Activated CD8-positive, alpha-beta T cell treated with anti-CD3 and anti-CD28 coated beads, Interleukin-2, amount 10 ng/mL, durations not matched to agents 7 days and 5 days (primary cell): ENCODE measurements at regions not wholly inside any gene's neighbourhood (a gene's known extent, or its start where the extent isn't known, plus 50 kb on each side); places are given as distances from the start of the nearest gene placed in this dataset.
"Not testable (repeated sequence)": the region's sequence is repeated elsewhere in the genome, so short reads cannot be mapped to it uniquely, and the experiment has no call there.

ENCODE experiments used
- ATAC-seq: fragments of 150-1000 bp; cut with Tn5 transposase; one replicate; pipeline ENCODE4 v1.10.0; 2021; ENCODE audit warnings: moderate library complexity
- CTCF ChIA-PET: fragments of 350-600 bp; sonication (Branson Sonifier 250); formaldehyde crosslinking; loops from one replicate; lab custom pipeline; 2021; ENCODE audit warnings: antibody characterized with exemption; lab: Charles Lee
- POLR2A ChIA-PET: fragments of 350-600 bp; sonication (Branson Sonifier 250); formaldehyde crosslinking; loops from one replicate; lab custom pipeline; 2021; ENCODE audit warnings: antibody characterized with exemption; lab: Charles Lee
- DNase-seq: peaks from one replicate; pipeline ENCODE4 v3.0.0-alpha.2; 2020
- H3K27ac Mint-ChIP-seq: one replicate; pipeline ENCODE4 v1.8.0; 2021; ENCODE audit warnings: mild to moderate bottlenecking, mixed read lengths
- H3K27me3 Mint-ChIP-seq: one replicate; pipeline ENCODE4 v1.8.0; 2021; ENCODE audit warnings: low read depth, mixed read lengths
- H3K36me3 Mint-ChIP-seq: one replicate; pipeline ENCODE4 v1.8.0; 2021; ENCODE audit warnings: low read depth, mixed read lengths
- H3K4me1 Mint-ChIP-seq: one replicate; pipeline ENCODE4 v1.8.0; 2021; ENCODE audit warnings: low read depth, mixed read lengths
- H3K4me3 Mint-ChIP-seq: one replicate; pipeline ENCODE4 v1.8.0; 2021; ENCODE audit warnings: mild to moderate bottlenecking, mixed read lengths
- H3K9me3 Mint-ChIP-seq: one replicate; pipeline ENCODE4 v1.8.0; 2022; ENCODE audit warnings: mixed read lengths; ENCODE audit not compliant: insufficient read depth

DNA sequence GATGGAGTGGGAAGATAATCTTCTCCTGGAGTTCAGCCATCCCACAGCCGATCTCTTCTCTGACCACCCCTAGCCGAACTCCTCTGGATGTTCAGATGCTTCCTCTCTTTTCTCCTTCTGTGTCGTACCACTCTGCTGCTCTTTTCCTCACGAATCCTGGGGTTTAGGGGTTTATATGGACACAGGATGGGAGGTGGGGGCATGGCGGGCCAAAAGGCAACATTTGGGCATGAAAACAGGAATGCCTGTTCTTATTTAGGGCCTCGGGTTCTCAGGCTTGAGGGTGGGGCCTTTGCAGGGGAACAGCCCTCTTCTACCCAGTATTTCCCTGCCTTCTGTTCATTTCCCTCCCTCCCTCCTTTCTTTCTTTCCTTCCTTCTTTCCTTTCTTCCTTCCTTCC is 112.7 kb downstream of the SLC35B3 start:
- ATAC-seq (no peak), DNase-seq (no peak)
- Mint-ChIP-seq H3K4me1 (no peaks in the 10 kb centered on the region), H3K27me3 (peaks cover 3% of the 10 kb centered on the region), H3K9me3 (no peaks in the 10 kb centered on the region), H3K4me3 (no peak overlapping the region), H3K36me3 (no peaks in the 10 kb centered on the region), H3K27ac (no peak overlapping the region)
- ChIA-PET CTCF (no interaction called here), POLR2A (no interaction called here)

DNA sequence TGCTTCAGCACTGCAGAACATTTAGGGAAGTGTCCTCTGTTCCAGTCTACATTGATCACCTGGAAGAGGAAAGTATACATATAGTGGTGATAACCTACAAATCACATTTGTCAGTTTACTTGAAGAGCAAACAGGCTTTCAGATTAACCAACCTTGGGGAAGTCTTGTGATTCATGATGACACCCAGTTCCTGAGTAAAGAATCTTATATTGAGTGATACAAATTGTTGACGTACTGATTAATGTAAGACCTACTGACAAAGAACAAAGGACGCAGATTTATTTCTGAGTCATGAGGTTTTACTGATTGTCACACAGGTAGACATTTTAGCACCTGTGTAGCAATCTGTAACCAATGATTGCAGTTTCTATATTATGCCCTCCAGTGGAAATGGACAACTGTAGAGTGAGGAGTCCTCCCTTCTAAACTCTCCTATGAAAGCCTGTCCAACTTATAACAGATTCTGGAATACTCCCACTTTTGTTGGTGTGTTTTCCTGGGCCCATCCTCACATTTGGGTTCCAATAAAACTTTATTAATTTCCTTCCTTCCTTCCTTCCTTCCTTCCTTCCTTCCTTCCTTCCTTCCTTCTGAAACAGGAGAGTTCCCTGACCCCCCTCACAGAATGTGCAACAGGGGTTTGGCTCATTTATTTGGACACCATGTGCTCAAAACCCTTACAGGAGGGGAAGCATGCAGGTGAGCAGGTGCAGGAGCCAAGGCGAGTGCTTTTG is 113.5 kb downstream of the SLC35B3 start:
- CTCF ChIA-PET = no interaction called here
- DNase-seq = no peak
- no peaks in the 10 kb centered on the region for H3K9me3 Mint-ChIP-seq
- no peak overlapping the region for H3K27ac Mint-ChIP-seq
- POLR2A ChIA-PET = no interaction called here
- peaks cover 3% of the 10 kb centered on the region for H3K27me3 Mint-ChIP-seq
- no peaks in the 10 kb centered on the region for H3K4me1 Mint-ChIP-seq
- ATAC-seq = no peak
- H3K36me3 Mint-ChIP-seq = no peaks in the 10 kb centered on the region
- H3K4me3 Mint-ChIP-seq = no peak overlapping the region

DNA sequence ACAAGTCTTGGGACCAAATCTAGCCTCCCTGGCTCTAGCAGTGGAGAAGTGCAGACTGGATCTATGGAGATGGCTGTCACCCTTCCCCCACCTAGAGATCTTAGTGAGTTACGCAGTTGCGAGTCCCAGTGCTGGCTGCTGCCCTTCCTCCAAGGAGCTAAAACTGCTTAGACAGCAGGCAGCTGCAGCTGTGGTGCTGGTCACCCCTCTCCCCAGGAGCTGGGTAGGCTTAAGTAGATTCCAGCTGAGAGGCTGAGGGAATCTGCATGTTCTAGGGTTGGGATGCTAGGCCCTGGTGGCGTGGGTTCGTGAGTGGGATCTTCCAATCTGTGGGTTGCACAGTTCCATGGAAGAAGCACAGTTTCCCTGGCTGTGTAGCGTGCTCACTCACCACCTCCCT is 120.2 kb downstream of the SLC35B3 start:
- Mint-ChIP-seq H3K4me3 (no peak overlapping the region), H3K36me3 (no peaks in the 10 kb centered on the region), H3K27me3 (peaks cover 3% of the 10 kb centered on the region), H3K4me1 (no peaks in the 10 kb centered on the region), H3K9me3 (no peaks in the 10 kb centered on the region), H3K27ac (no peak overlapping the region)
- ATAC-seq (no peak), DNase-seq (no peak)
- POLR2A ChIA-PET = no interaction called here
- CTCF ChIA-PET = no interaction called here

DNA sequence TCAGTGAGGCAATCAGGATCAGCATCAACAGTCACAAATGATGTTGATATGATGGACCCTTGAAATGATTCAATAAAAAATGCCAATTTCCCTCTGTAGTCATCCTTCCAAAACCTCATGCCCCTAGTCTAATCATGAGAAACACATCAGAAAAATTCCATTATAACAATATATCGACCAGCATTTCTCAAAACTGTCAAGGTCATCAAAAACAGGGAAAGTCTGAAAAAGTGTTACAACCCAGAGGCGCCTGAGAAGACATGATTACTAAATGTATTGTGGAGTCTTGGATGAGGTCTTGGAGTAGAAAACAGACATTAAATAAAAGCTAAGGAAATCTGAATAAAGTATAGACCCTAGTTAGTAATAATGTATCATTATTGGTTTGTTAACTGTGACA is 133.8 kb downstream of the SLC35B3 start:
- ChIA-PET CTCF (no interaction called here), POLR2A (no interaction called here)
- DNase-seq (no peak), ATAC-seq (no peak)
- Mint-ChIP-seq H3K27me3 (no peaks in the 10 kb centered on the region), H3K4me1 (no peaks in the 10 kb centered on the region), H3K36me3 (no peaks in the 10 kb centered on the region), H3K27ac (no peak overlapping the region), H3K4me3 (no peak overlapping the region), H3K9me3 (no peaks in the 10 kb centered on the region)

DNA sequence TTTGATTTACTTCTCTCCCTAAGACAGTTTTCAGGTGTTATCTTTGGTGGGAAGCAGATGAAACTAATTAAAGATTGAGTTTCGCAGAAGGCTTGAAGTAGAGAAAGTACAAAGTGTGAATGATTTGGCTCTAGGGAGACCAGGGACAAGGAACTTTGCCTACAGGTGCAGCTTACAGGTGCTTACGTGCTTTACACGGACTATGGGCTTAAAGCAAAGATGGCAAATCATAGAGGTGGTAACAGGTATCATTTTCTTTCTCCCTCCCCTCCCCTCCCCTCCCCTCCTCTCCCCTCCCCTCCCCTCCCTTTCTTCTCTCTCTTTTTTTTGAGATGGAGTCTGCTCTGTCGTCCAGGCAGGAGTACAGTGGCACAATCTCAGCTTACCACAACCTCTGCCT is 136.3 kb downstream of the SLC35B3 start:
- ATAC-seq = no peak
- ChIA-PET POLR2A (no interaction called here), CTCF (no interaction called here)
- H3K9me3 Mint-ChIP-seq = no peaks in the 10 kb centered on the region
- H3K27ac Mint-ChIP-seq = no peak overlapping the region
- no peaks in the 10 kb centered on the region for H3K27me3 Mint-ChIP-seq
- no peak overlapping the region for H3K4me3 Mint-ChIP-seq
- H3K36me3 Mint-ChIP-seq = no peaks in the 10 kb centered on the region
- H3K4me1 Mint-ChIP-seq = no peaks in the 10 kb centered on the region
- DNase-seq = no peak

DNA sequence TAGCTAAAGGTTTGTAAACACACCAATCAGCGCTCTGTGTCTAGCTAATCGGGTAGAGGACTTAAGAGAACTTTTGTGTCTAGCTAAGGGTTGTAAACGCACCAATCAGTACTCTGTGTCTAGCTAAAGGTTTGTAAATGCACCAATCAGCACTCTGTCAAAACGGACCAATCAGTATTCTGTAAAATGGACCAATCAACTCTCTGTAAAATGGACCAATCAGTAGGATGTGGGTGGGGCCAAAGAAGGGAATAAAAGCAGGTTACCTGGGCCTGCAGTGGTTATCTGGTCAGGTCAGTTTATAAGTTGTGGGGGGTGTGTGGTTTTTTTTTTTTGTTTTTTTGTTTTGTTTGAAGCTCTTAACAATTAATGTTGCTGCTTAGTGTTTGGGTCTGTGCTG is 152.4 kb downstream of the SLC35B3 start:
- H3K36me3 Mint-ChIP-seq, CTCF ChIA-PET, H3K4me1 Mint-ChIP-seq, ATAC-seq, DNase-seq, POLR2A ChIA-PET, H3K9me3 Mint-ChIP-seq, H3K27me3 Mint-ChIP-seq, H3K4me3 Mint-ChIP-seq, H3K27ac Mint-ChIP-seq: not testable (repeated sequence)

DNA sequence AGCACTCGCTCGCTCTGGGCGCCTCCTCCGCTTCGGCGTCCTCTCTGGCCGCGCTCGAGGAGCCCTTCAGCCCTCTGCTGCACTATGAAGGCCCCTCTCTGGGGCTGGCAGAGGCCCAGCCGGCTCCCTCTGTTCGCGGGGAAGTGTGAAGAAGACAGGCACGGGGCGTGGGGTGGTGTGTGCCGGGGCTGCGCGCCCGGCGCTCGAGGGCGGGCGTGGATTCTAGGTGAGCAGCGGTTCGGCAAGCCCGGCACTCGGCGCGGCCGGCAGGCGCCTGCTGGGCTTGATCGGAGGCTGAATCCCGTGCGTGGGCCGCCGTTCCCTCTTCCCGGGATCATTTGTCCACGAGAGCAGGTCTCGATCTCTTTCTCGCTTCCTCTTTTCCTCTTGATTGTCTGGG is 153.0 kb downstream of the SLC35B3 start:
- Mint-ChIP-seq H3K27me3 (no peaks in the 10 kb centered on the region), H3K4me1 (peaks cover 4% of the 10 kb centered on the region), H3K27ac (no peak overlapping the region), H3K9me3 (no peaks in the 10 kb centered on the region), H3K4me3 (no peak overlapping the region), H3K36me3 (no peaks in the 10 kb centered on the region)
- ChIA-PET CTCF (no interaction called here), POLR2A (no interaction called here)
- ATAC-seq (no peak), DNase-seq (no peak)

DNA sequence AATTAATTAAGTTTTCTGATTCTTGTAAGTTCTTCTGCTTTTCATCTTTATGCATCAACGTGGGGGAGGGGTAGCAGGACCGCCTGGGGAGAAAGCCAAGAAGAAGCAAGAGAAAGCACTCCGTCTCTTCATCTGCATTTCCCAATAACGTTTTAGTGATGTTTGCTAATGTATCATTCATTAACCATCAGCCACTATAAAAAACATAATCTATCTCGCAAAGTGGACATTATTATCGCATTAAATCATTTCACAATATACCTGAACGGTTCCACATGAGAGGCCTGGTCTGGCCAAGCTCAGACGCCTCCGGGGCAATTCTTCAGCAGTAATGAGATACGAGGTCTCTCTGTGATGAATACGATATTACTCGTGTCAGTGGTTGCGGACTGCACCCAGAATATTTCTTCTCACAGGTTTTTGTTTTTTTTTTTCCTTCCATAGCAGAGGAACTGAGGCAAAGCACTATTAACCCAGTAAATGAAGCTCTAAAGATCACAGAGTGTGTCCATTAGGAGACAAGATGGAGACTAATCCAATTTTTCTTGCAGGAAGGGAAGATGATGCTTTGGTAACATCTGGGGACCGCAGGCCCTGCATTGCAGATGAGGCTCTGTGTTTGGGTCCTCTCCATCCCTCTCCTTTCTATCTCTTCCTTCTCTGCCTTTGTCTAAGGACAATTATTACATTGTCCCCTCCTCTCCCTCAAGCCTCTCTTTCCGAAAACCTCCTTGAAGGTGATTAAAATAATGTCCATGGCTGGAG is 156.1 kb downstream of the SLC35B3 start:
- H3K36me3 Mint-ChIP-seq = no peaks in the 10 kb centered on the region
- ChIA-PET CTCF (no interaction called here), POLR2A (interaction anchor here (0.6 kb wide), 1 partner anchor 1760 kb away, joined by 3 read pairs; no protein-coding TSS in a partner anchor)
- no peak for DNase-seq
- no peaks in the 10 kb centered on the region for H3K9me3 Mint-ChIP-seq
- ATAC-seq = no peak
- no peak overlapping the region for H3K27ac Mint-ChIP-seq
- no peak overlapping the region for H3K4me3 Mint-ChIP-seq
- H3K27me3 Mint-ChIP-seq = no peaks in the 10 kb centered on the region
- H3K4me1 Mint-ChIP-seq = peaks cover 4% of the 10 kb centered on the region

DNA sequence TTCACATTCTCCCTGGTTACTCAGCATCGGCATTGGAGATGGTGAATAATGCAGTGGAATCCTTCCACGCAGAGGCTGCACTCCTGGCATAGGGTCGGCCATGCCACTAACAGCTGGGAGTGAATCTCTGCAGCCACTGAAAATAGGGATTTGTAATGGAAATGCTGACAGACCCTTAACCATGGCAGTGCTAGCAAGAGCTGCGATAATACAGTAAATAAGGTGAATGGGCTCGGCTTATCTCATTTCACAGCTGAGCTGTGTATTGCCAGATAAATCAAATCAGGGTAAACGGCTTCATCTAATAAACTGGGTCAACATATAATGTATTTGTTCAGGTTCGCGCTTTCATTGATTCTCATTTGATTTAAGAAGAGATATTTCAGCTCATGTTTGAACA is 156.8 kb downstream of the SLC35B3 start:
- CTCF ChIA-PET = no interaction called here
- Mint-ChIP-seq H3K9me3 (no peaks in the 10 kb centered on the region), H3K4me3 (no peak overlapping the region), H3K27me3 (no peaks in the 10 kb centered on the region), H3K36me3 (no peaks in the 10 kb centered on the region), H3K27ac (no peak overlapping the region), H3K4me1 (peaks cover 4% of the 10 kb centered on the region)
- DNase-seq = no peak
- POLR2A ChIA-PET = interaction anchor here (0.6 kb wide), 1 partner anchor 1761 kb away, joined by 3 read pairs; no protein-coding TSS in a partner anchor
- no peak for ATAC-seq

DNA sequence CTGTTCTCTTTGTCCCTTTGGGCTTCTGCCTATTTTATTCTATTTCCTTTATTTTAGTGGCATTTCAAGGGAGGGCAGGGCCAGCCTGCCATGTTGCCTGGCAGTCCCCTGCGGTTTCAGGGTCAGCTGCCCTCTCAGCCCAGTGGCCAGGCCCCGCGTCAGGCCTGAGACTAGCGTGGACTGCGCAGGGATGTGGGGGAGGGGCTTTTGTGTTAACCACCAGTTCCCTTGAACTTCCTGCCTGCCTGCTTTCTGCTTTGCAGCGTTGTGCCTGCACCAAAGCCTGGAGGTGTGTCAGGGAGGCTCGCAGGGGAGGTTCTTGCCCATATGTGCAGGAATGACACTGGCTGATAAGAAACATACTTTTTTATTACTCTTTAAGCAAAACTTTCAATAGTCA is 157.6 kb downstream of the SLC35B3 start:
- CTCF ChIA-PET = no interaction called here
- DNase-seq = no peak
- Mint-ChIP-seq H3K9me3 (no peaks in the 10 kb centered on the region), H3K4me1 (peaks cover 4% of the 10 kb centered on the region), H3K4me3 (no peak overlapping the region), H3K36me3 (no peaks in the 10 kb centered on the region), H3K27ac (no peak overlapping the region), H3K27me3 (no peaks in the 10 kb centered on the region)
- POLR2A ChIA-PET = no interaction called here
- no peak for ATAC-seq

DNA sequence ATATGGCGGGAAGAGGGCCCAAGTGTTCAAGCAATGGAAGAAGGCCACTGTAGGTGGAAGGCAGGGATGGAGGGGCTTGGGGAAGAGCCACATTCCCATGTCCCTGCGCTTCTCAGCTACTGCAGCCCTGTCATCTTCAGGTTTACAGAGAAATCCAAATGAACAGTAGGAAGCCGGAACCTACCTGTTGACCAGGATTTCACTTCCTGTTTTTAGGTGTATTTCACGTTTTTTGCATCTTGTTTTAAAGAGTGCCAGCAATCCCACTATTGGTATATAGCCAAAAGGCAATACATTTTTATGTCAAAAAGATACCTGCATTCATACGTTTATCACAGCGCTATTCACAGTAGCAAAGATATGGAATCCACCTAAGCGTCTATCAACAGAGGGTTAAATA is 159.2 kb downstream of the SLC35B3 start:
- Mint-ChIP-seq H3K9me3 (no peaks in the 10 kb centered on the region), H3K4me1 (peaks cover 4% of the 10 kb centered on the region), H3K27me3 (no peaks in the 10 kb centered on the region), H3K36me3 (no peaks in the 10 kb centered on the region), H3K27ac (no peak overlapping the region), H3K4me3 (no peak overlapping the region)
- DNase-seq = no peak
- CTCF ChIA-PET = no interaction called here
- ATAC-seq = no peak
- POLR2A ChIA-PET = no interaction called here

DNA sequence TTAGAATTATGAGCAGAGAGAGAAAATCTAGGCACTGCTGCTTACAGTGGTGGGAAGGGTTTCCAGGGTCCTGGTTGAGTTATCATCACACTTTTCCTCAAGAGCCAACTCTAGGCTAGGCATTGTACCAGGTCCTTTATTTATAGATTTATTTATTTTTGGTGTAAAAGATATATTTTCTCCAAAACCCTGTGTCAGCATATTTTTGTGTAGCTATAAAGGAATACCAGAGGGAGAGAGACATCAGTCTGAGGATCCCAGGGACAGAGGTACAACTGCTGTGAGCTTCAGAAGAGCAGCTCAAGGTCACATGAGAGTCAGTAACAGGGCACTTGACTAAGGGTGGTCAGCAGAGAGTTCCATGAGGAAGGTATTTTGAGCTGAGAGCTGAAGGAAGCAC is 159.7 kb downstream of the SLC35B3 start:
- ChIA-PET POLR2A (no interaction called here), CTCF (no interaction called here)
- Mint-ChIP-seq H3K27me3 (no peaks in the 10 kb centered on the region), H3K4me3 (no peak overlapping the region), H3K36me3 (no peaks in the 10 kb centered on the region), H3K9me3 (no peaks in the 10 kb centered on the region), H3K4me1 (peaks cover 4% of the 10 kb centered on the region), H3K27ac (no peak overlapping the region)
- ATAC-seq = no peak
- no peak for DNase-seq
